Right cardiac atrium (tissue), 5 donors: ENCODE measurements at regions not wholly inside any gene's neighbourhood (a gene's known extent, or its start where the extent isn't known, plus 50 kb on each side); places are given as distances from the start of the nearest gene placed in this dataset.
"Not testable (repeated sequence)": the region's sequence is repeated elsewhere in the genome, so short reads cannot be mapped to it uniquely, and the experiment has no call there.

Experiments
- ATAC-seq, 2 donors: fragments of 200-7000 bp; cut with Tn5 transposase; one replicate each; pipeline versions ENCODE4 v1.8.0 to v1.9.1; 2020; ENCODE audit warnings: moderate library complexity in 2 of 2, mild to moderate bottlenecking in 1 of 2
- DNase-seq, 3 donors: peaks; one replicate each; pipeline ENCODE4 v3.0.0-alpha.2; 2020
- H3K27ac ChIP-seq: one replicate; pipeline ENCODE4 v1.5.1; 2013; ENCODE audit warnings: mild to moderate bottlenecking, low read length, control low read depth, moderate library complexity
- H3K27me3 ChIP-seq: one replicate; pipeline ENCODE4 v1.6.1; 2013; ENCODE audit not compliant: control insufficient read depth, insufficient read depth
- H3K4me1 ChIP-seq: one replicate; pipeline ENCODE4 v1.6.1; 2013; ENCODE audit warnings: low read length; ENCODE audit not compliant: control insufficient read depth, insufficient read depth
- H3K4me3 ChIP-seq: one replicate; pipeline ENCODE4 v1.5.1; 2013; ENCODE audit warnings: low read length, control low read depth
- H3K9me3 ChIP-seq: one replicate; pipeline ENCODE4 v1.6.1; 2013; ENCODE audit warnings: low read length; ENCODE audit not compliant: control insufficient read depth
- WGBS: extraction: QIAGEN DNeasy Blood & Tissue Kit; methylation state at CpG from one replicate; pipeline ENCODE4 v1.1.7; 2013; 5-methylcytosine and 5-hydroxymethylcytosine counted together
- intact Hi-C, 4 donors: fragments of 100-400 bp; cut with DNase I; formaldehyde crosslinking; loops; one replicate each; pipeline versions ENCODE4 v1.11.0 to v1.14.0; 2022 to 2023
- donor health status: healthy with polysubstance abuse.
- donor health status: DM: no; HTN: yes; CAD: no.
- donor health status: DM: no; HTN: no; CAD: no.
- donor health status: DM: no; HTN: yes; CAD: no; lungs with severe emphysema.
- donor health status: DM: yes; HTN: yes; CAD: no.

- intact Hi-C loops = no loop called here
- Histone ChIP-seq H3K4me3 (no peak overlapping the region), H3K27ac (no peak overlapping the region), H3K27me3 (no peaks in the 10 kb centered on the region), H3K4me1 (no peaks in the 10 kb centered on the region), H3K9me3 (no peaks in the 10 kb centered on the region)
- ATAC-seq (no peak), DNase-seq (no peak)
- 79% methylated on average over 3 of the region's 3 CpGs for WGBS
Observed at GRCh38 chr7:24115661-24116060, 168.3 kb upstream of the NPY start.

DNA sequence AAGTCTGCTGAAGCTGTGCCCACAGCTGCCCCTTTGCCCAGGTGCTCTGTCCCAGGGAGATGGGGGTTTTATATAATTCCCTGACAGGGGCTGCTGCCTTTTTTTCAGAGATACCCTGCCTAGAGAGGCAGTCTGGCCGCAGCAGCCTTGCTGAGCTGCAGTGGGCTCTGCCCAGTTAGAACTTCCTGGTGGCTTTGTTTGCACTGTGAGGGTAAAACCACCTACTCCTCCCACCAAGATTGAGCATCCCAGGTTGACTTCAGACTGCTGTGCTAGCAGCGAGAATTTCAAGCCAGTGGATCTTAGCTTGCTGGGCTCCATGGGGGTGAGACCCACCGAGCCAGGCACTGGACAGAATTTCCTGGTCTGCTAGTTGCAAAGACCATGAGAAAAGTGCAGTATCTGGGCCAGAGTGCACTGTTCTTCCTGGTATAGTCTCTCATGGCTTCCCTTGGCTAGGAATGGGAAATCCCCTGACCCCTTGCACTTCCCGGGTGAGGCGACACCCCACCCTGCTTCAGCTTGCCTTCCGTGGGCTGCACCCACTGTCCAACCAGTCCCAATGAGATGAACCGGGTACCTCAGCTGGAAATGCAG is 166.0 kb upstream of the NPY start:
- H3K4me1 ChIP-seq, H3K27me3 ChIP-seq, H3K4me3 ChIP-seq, H3K27ac ChIP-seq, H3K9me3 ChIP-seq, intact Hi-C loops, ATAC-seq, DNase-seq: not testable (repeated sequence)
- WGBS = 80% methylated on average over 7 of the region's 7 CpGs

DNA sequence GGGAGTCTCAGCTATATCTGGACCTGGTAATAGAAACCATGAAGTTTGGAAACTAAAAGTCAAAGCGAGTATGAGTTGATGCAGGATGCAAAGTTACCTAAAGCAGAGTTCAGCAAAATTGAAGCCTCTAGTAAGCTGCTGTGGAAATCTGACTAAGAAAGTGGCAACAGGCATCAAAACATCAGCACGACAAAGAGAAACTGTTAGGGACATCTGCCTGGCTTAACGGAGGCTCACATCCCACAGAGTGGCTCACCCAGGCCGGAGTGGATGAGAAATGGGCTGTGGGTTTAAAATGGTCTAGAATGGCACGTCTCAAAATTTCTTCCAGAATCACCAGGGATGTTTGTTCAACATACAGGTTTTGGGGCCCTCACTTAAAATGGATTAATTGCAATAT is 164.1 kb upstream of the NPY start:
- DNase-seq = no peak
- intact Hi-C loops = no loop called here
- H3K27me3 ChIP-seq = no peaks in the 10 kb centered on the region
- no peak overlapping the region for H3K4me3 ChIP-seq
- WGBS = 70% methylated on average over 5 of the region's 5 CpGs
- no peaks in the 10 kb centered on the region for H3K9me3 ChIP-seq
- ATAC-seq = no peak
- H3K27ac ChIP-seq = no peak overlapping the region
- no peaks in the 10 kb centered on the region for H3K4me1 ChIP-seq

DNA sequence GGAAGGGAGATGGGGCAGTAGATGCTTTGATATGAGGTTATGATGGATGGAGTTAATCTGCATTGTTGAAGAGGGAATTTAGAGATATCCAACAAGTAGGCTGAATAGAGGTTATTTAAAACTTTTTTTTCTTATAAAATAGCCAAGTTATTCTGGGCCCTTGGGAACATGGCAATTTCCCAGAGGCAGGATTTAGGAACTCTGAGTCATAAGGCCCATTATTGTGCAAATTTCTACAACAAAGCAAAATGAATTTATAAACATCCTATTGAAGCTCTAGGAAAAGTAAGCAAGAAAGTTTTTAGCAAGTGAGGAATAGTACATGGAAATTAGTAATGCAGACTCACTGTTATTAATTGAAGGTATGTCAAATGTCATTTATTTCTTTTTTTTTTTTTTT is 160.9 kb upstream of the NPY start:
- intact Hi-C loops = no loop called here
- Histone ChIP-seq H3K9me3 (no peaks in the 10 kb centered on the region), H3K27ac (no peak overlapping the region), H3K27me3 (no peaks in the 10 kb centered on the region), H3K4me1 (no peaks in the 10 kb centered on the region), H3K4me3 (no peak overlapping the region)
- DNase-seq (no peak), ATAC-seq (no peak)

- no peak for ATAC-seq
- DNase-seq = no peak
- intact Hi-C loops = no loop called here
Observed at GRCh38 chr7:24125765-24126164, 158.2 kb upstream of the NPY start.

DNA sequence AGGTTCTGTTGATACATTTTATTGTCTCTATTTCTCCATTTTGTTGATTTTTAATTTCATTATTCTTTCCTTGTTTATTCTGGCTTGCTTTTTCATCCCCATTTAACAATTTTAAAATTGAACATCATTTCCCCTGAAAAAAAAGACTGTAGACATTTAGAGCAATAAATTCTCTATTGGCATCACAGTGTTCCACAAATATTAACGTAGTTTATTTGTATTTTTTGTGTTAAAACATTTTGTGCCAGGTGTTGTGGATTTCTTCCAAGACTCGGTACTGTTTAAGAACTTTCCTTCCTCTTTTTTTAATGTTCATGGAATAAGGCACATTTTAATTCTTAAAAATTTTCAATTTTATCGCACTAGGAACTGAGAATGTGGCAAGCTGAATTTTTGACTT is 156.1 kb upstream of the NPY start:
- Histone ChIP-seq H3K9me3 (no peaks in the 10 kb centered on the region), H3K27ac (no peak overlapping the region), H3K4me3 (no peak overlapping the region), H3K4me1 (no peaks in the 10 kb centered on the region), H3K27me3 (no peaks in the 10 kb centered on the region)
- ATAC-seq (no peak), DNase-seq (no peak)
- WGBS = 69% methylated on average over 3 of the region's 3 CpGs
- intact Hi-C loops = no loop called here

More at GRCh38 chr7:24125765-24126164, 158.2 kb upstream of the NPY start:
- no peaks in the 10 kb centered on the region for H3K4me1 ChIP-seq
- 78% methylated on average over 1 of the region's 1 CpG for WGBS
- no peak overlapping the region for H3K4me3 ChIP-seq
- no peaks in the 10 kb centered on the region for H3K9me3 ChIP-seq
- H3K27ac ChIP-seq = no peak overlapping the region
- no peaks in the 10 kb centered on the region for H3K27me3 ChIP-seq

DNA sequence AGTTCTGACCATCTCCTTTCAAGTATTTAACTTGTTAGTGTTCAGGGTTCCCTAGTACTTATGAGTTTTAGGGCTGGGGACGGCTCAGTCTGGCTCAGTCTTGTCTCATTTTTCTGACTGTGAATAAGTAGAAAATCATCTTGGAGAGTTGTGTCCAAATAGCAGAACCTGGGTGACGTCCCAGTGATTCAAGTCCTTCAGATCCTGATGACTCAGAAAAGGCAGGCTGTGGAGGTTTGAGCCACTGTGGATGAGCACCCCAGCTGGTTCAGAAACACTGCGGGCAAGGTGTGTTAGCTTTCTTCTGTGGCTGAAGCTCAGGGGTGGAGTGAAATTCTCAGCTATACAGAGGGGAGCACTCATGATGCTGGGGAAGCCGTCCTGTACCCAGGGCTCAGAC is 154.4 kb upstream of the NPY start:
- Histone ChIP-seq H3K4me3 (no peak overlapping the region), H3K4me1 (no peaks in the 10 kb centered on the region), H3K27me3 (no peaks in the 10 kb centered on the region), H3K27ac (no peak overlapping the region), H3K9me3 (no peaks in the 10 kb centered on the region)
- no peak for DNase-seq
- 77% methylated on average over 4 of the region's 4 CpGs for WGBS
- intact Hi-C loops = no loop called here
- ATAC-seq = no peak

DNA sequence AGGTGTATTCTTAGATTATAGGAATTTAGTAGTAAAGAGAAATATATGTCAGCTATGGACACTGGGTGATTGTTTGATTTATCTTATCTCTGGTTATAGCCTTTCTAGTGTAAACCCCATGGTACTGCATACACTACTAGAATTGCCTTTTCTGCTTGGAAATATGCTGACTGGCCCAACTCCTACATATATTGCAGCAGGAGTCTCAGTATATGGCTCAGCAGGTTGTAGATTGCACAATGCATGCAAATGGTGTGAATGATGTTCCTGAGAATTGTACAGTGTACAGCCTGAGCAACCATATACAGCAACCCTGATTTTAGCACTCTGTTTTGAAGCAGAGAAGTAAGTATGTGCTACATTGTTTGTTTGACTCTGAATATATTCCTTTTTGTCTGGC is 153.4 kb upstream of the NPY start:
- DNase-seq (no peak), ATAC-seq (no peak)
- Histone ChIP-seq H3K9me3 (no peaks in the 10 kb centered on the region), H3K27ac (no peak overlapping the region), H3K27me3 (no peaks in the 10 kb centered on the region), H3K4me3 (no peak overlapping the region), H3K4me1 (no peaks in the 10 kb centered on the region)
- intact Hi-C loops = no loop called here

DNA sequence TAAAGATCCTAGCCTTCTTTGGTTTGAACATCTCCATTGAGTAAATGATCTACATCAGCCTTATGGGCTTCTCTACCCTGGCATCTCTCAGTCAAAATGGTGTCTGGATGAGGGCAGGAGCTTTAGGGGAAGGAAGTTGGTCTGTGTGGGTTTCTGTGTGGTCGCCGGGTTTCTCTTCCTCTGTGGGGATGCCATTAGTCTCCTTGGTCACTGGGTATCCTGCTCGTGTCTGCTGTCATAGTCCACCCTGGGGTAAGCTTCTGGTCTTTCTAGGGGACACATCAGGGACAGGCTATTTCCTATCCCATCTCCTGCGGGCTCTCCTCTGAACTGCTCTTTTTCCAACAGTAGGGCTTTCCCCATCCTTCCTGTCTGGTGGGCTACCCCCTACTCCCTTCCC is 150.3 kb upstream of the NPY start:
- 71% methylated on average over 4 of the region's 4 CpGs for WGBS
- Histone ChIP-seq H3K4me1 (no peaks in the 10 kb centered on the region), H3K4me3 (no peak overlapping the region), H3K27me3 (no peaks in the 10 kb centered on the region), H3K9me3 (no peaks in the 10 kb centered on the region), H3K27ac (no peak overlapping the region)
- ATAC-seq = no peak
- intact Hi-C loops = no loop called here
- no peak for DNase-seq

DNA sequence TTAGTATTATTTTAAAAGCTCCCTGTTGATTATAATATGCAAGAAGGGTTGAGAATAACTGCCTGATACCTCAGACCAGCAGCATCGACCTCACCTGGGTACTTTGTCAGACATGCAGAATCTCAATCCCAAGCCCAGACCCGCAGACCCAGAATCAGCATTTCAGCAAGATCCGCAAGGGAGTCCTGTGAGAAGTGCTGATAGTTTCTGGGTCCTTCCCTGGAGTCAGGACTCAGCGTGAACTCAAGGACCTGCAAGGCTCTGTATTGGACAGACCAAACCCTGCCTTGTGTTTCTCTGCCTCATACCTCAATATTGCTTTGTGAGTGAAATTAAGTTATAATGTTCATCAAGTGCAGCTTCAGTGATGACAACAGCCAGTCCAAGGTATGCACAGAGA is 149.5 kb upstream of the NPY start:
- DNase-seq (no peak), ATAC-seq (no peak)
- Histone ChIP-seq H3K4me3 (no peak overlapping the region), H3K4me1 (no peaks in the 10 kb centered on the region), H3K27ac (no peak overlapping the region), H3K27me3 (no peaks in the 10 kb centered on the region), H3K9me3 (no peaks in the 10 kb centered on the region)
- WGBS = 81% methylated on average over 4 of the region's 4 CpGs
- intact Hi-C loops = no loop called here

GRCh38 chr7:24135003-24135817 is 148.8 kb upstream of the NPY start:
- DNase-seq (no peak), ATAC-seq (no peak)
- no peaks in the 10 kb centered on the region for H3K27me3 ChIP-seq
- H3K4me1 ChIP-seq = no peaks in the 10 kb centered on the region
- H3K27ac ChIP-seq = no peak overlapping the region
- no peak overlapping the region for H3K4me3 ChIP-seq
- 71% methylated on average over 4 of the region's 4 CpGs for WGBS
- no peaks in the 10 kb centered on the region for H3K9me3 ChIP-seq
- intact Hi-C loops = no loop called here

- H3K27ac ChIP-seq = no peak overlapping the region
- ATAC-seq (no peak), DNase-seq (no peak)
- no peaks in the 10 kb centered on the region for H3K27me3 ChIP-seq
- no peaks in the 10 kb centered on the region for H3K9me3 ChIP-seq
- H3K4me1 ChIP-seq = no peaks in the 10 kb centered on the region
- H3K4me3 ChIP-seq = no peak overlapping the region
- intact Hi-C loops = no loop called here
- WGBS = 73% methylated on average over 3 of the region's 3 CpGs
Observed at GRCh38 chr7:24137338-24137737, 146.7 kb upstream of the NPY start.
